Hematopoietic multipotent progenitor cell treated with erythropoietin and hydrocortisone succinate and interleukin-3 and kit ligand, for 8 days (in vitro differentiated cells): ENCODE measurements at regions not wholly inside any gene's neighbourhood (a gene's known extent, or its start where the extent isn't known, plus 50 kb on each side); places are given as distances from the start of the nearest gene placed in this dataset.

Experiments used
- DNase-seq: peaks from one replicate; pipeline ENCODE4 v3.0.0-alpha.2; 2015

GRCh38 chr14:49220492-49220891 is 365.7 kb downstream of the RPS29 start:
- no peak for DNase-seq

GRCh38 chr14:49218436-49219092 is 367.6 kb downstream of the RPS29 start:
- DNase-seq = no peak

GRCh38 chr14:49212721-49213120 is 373.5 kb downstream of the RPS29 start:
- no peak for DNase-seq

GRCh38 chr14:49209416-49209815 is 376.8 kb downstream of the RPS29 start:
- no peak for DNase-seq

- no peak for DNase-seq
These were observed 379.4 kb downstream of the RPS29 start for GRCh38 chr14:49206828-49207227.

GRCh38 chr14:49203676-49204075 is 382.5 kb downstream of the RPS29 start:
- no peak for DNase-seq

GRCh38 chr14:49199159-49199558 is 387.0 kb downstream of the RPS29 start:
- no peak for DNase-seq

- DNase-seq = no peak
These were observed 389.9 kb downstream of the RPS29 start for GRCh38 chr14:49196327-49196726.

GRCh38 chr14:49194067-49194466 is 392.1 kb downstream of the RPS29 start:
- no peak for DNase-seq

GRCh38 chr14:49193332-49194065 is 392.7 kb downstream of the RPS29 start:
- DNase-seq = no peak

GRCh38 chr14:49191380-49191779 is 394.8 kb downstream of the RPS29 start:
- DNase-seq = no peak

- no peak for DNase-seq
These were observed 396.8 kb downstream of the RPS29 start for GRCh38 chr14:49189375-49189774.

GRCh38 chr14:49187799-49188198 is 398.4 kb downstream of the RPS29 start:
- no peak for DNase-seq

- DNase-seq = peak; percentile 72
These were observed 412.3 kb downstream of the RPS29 start for GRCh38 chr14:49173765-49174373.

- no peak for DNase-seq
These were observed 422.1 kb downstream of the RPS29 start for GRCh38 chr14:49164074-49164473.

- DNase-seq = no peak
These were observed 425.2 kb downstream of the RPS29 start for GRCh38 chr14:49160983-49161382.

GRCh38 chr14:49159081-49159480 is 427.1 kb downstream of the RPS29 start:
- no peak for DNase-seq

GRCh38 chr14:49139593-49139992 is 446.6 kb downstream of the RPS29 start:
- DNase-seq = no peak

GRCh38 chr14:49134940-49135339 is 451.2 kb downstream of the RPS29 start:
- no peak for DNase-seq

- no peak for DNase-seq
These were observed 464.9 kb downstream of the RPS29 start for GRCh38 chr14:49121246-49121645.

- no peak for DNase-seq
These were observed 471.9 kb downstream of the RPS29 start for GRCh38 chr14:49114161-49114893.

- DNase-seq = no peak
These were observed 479.2 kb downstream of the RPS29 start for GRCh38 chr14:49106741-49107667.
